GM18951 (cell line): ENCODE measurements at regions not wholly inside any gene's neighbourhood (a gene's known extent, or its start where the extent isn't known, plus 50 kb on each side); places are given as distances from the start of the nearest gene placed in this dataset.

Source experiments
- POLR2A ChIP-seq: IDR thresholded peaks from 4 replicates; pipeline ENCODE4 v1.6.1; 2011; ENCODE audit warnings: mild to moderate bottlenecking; ENCODE audit not compliant: insufficient read length, insufficient read depth; ENCODE audit errors: extremely low read depth
- in situ Hi-C: fragments of 300-500 bp; cut with MboI; formaldehyde crosslinking; loops from one replicate; pipeline ENCODE4 v1.12.0; 2022; ENCODE audit warnings: low sequenced_read_pairs, mixed read lengths, inconsistent platforms; ENCODE audit not compliant: unreplicated experiment

- in situ Hi-C loops, result no loop called here
- TF ChIP-seq POLR2A, result no peak
These were observed 466.5 kb downstream of the FAM181B start for GRCh38 chr11:82267186-82267585.

- TF ChIP-seq POLR2A, result no peak
- in situ Hi-C loops, result no loop called here
These were observed 472.3 kb downstream of the FAM181B start for GRCh38 chr11:82261367-82261766.

GRCh38 chr11:82250047-82250446, 483.6 kb downstream of the FAM181B start:
- in situ Hi-C loops, result no loop called here

GRCh38 chr11:82246926-82247325, 486.7 kb downstream of the FAM181B start:
- TF ChIP-seq POLR2A, result no peak
- in situ Hi-C loops, result loop anchor here (25.0 kb wide), 1 partner anchor 610 kb away; no protein-coding TSS in a partner anchor

More at GRCh38 chr11:82250047-82250446, 483.6 kb downstream of the FAM181B start:
- TF ChIP-seq POLR2A, result no peak

- in situ Hi-C loops, result loop anchor here (25.0 kb wide), 1 partner anchor 602 kb away; no protein-coding TSS in a partner anchor
- TF ChIP-seq POLR2A, result no peak
These were observed 494.2 kb downstream of the FAM181B start for GRCh38 chr11:82239498-82239897.

GRCh38 chr11:82234256-82234655, 499.4 kb downstream of the FAM181B start:
- in situ Hi-C loops, result loop anchor here (25.0 kb wide), 1 partner anchor 597 kb away; no protein-coding TSS in a partner anchor
- TF ChIP-seq POLR2A, result no peak

GRCh38 chr11:82233201-82233600, 500.5 kb downstream of the FAM181B start:
- no peak for TF ChIP-seq POLR2A
- in situ Hi-C loops, result loop anchor here (25.0 kb wide), 1 partner anchor 596 kb away; no protein-coding TSS in a partner anchor

- TF ChIP-seq POLR2A, result no peak
- in situ Hi-C loops, result loop anchor here (25.0 kb wide), 1 partner anchor 592 kb away; no protein-coding TSS in a partner anchor
These were observed 504.3 kb downstream of the FAM181B start for GRCh38 chr11:82229341-82229740.

- TF ChIP-seq POLR2A, result no peak
- in situ Hi-C loops, result loop anchor here (25.0 kb wide), 1 partner anchor 589 kb away; no protein-coding TSS in a partner anchor
These were observed 507.7 kb downstream of the FAM181B start for GRCh38 chr11:82225930-82226329.

- no peak for TF ChIP-seq POLR2A
- in situ Hi-C loops, result loop anchor here (25.0 kb wide), 1 partner anchor 588 kb away; no protein-coding TSS in a partner anchor
These were observed 508.2 kb downstream of the FAM181B start for GRCh38 chr11:82225502-82225901.

GRCh38 chr11:82216927-82217570, 516.6 kb downstream of the FAM181B start:
- in situ Hi-C loops, result no loop called here
- no peak for TF ChIP-seq POLR2A

GRCh38 chr11:82210011-82210410, 523.7 kb downstream of the FAM181B start:
- in situ Hi-C loops, result no loop called here
- no peak for TF ChIP-seq POLR2A

GRCh38 chr11:82195283-82195682, 538.4 kb downstream of the FAM181B start:
- no peak for TF ChIP-seq POLR2A
- in situ Hi-C loops, result no loop called here

GRCh38 chr11:82194521-82194920, 539.1 kb downstream of the FAM181B start:
- no peak for TF ChIP-seq POLR2A
- in situ Hi-C loops, result no loop called here
